ENCODE measurements at regions not wholly inside any gene's neighbourhood (a gene's known extent, or its start where the extent isn't known, plus 50 kb on each side); places are given as distances from the start of the nearest gene placed in this dataset.

DNA sequence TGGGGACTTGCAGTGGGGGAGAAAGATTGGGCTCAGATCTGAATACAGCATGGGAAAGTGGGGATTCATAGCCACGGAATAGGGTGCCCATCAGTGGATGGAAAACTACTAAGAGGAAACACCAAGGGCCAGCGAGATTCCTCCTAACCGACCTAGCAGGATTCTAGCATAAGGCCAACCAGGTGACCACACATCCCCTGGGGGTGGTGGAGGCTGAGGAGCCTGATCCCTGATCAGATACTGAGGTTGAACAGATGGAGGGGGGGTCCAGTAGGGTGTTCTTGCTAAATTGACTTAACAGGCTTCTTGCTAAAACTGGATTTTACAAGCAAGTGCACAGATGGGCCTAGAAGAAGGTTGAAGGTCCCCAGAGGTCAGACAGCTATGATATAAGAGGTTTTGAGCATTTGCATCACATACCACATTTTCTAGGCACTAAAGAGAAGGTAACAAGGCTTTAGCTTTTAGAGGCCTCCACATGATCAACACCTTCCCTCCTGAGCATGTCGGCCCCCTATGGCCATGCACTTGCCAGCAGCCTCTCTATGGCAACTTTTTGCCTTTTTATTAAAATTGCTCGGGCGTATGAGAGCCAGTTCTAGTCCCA is 69.1 kb upstream of the PUDP start:
- no peak for DNase-seq

DNA sequence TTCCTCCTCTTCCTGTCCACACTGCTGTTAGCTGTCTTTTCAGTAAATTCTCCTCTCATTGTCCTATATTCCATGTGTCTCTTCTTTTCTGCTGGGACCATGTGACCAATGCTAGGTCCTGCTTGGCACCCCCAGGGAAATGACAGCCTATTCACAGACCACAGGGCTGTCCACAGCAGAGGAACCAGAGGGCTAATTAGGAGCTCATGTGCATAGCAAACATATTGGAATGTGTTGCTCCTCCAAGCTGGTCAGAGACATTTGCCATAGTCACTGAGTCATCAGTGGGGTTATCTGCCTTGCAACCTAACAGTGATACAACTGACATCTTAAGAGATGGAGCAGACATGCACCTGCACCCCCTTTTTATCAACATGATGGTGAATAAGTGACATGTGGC is 67.9 kb upstream of the PUDP start:
- DNase-seq: no peak

DNA sequence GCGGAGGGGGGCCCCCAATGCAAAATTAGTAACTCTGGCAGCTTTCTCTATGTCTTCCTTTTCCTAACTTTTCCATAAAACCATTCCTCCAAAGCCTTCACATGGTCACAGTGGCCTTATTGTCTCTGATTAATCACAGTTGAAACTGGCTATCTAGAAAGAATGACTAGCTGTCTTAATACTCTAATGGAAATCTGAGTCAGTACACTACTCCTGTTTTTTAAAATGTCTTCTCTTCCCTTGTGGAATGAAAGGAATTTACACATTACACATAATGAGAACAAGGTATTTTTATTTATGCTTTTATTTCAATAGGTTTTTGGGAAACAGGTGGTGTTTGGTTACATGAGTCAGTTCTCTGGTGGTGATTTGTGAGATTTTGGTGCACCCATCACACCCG is 66.3 kb upstream of the PUDP start:
- no peak for DNase-seq

DNA sequence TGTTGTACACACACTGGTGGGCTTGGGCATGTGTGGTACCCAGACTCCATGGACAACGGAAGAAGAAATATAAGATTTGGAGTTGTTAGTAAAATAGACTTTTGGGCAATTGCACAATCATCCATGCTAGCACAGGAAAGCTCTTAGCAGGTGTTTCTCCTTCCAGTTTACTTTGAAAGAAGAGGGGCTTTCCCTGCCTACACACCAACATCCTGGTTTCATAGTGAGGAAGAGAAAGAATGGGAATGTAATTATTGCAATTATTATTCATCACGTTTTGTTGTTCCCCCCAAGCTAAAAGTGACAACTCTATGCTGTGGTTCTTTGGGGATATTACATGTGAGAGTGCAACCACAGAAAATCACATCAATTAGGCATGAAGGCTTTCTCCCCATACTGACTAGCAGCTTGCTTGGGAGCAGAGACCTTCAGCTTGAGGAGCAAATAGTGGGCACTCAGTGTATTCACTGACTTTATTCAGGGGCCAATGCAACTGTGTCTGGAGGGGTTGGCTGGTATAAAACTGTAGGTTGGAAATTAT is 57.2 kb upstream of the PUDP start:
- DNase-seq: no peak

DNA sequence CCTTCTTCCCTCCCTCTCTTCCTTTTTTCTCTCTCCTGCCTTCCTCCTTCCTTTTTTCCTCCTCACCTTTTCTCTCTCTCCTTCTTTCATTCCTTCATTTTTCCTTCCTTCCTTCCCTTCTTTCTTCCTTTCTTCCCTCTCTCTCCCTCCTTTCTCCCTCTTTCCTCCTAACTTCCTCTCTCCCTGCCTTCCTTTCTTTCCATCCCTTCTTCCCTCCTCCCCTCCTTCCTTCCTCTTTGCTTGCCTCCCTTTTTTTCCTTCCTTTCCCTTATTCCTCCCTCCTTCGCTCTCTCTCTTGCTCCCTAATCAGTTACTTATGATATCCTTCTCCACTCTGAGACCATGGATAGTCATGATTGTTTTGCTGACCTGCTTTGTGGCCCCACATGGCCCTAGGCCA is 56.7 kb upstream of the PUDP start:
- no peak for DNase-seq

DNA sequence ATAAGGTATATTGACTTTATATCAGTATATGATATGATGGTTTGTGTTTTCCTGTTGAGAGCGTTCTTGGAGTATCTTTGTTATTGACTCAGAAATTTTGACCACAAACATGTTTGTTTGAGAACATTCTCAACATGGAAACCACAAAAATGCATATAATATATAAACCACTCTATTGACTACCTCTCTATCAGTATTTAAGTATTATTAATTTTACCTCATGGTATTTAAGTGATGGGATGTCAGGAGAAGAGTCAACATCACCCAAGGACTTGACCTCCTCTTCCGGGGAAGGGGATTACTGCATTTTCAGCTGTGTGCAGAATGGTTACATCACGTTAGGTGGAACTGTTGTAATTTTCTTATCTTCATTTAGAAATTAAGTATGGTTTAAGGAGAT is 54.3 kb upstream of the PUDP start:
- no peak for DNase-seq

DNA sequence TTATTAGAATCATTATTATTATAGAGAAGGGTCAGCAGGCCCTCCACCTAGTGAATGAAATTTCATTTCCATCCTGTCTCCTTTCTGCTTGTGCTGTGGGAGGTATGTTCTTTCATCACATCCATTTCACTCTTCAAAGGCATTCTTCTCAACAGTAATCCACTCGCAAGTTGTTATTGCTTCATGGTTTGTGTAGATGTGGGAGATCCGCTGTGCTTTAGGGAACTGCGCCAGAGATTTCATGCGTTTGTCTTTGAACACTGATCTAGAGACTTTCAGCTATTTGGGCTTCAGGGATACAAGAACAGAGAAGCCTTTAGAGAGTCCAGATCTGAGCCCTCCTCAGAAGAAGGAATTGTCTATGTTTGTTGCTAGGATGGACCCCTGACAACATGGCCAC is 53.5 kb upstream of the PUDP start:
- DNase-seq: no peak

DNA sequence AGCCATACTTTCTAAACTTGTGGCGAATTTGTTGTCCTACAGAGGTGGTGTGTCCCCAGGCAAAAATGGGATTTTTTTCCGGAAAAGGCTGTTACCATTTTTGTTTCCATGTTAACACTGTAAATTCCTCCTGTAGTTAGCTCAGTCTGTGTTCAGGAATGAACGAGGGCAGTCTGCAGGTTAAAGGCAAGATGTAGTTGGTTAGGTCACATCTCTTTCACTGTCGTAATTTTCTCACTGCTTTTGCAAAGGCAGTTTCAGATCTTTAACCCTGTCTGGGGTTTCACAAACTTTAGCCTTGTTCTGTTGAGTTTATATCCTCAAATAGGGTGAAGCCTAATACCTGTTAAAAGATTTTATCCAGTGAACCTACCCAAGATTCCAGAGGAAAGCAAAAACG is 50.5 kb upstream of the PUDP start:
- DNase-seq: no peak
